Colon (tissue), 2 donors: ENCODE measurements at regions not wholly inside any gene's neighbourhood (a gene's known extent, or its start where the extent isn't known, plus 50 kb on each side); places are given as distances from the start of the nearest gene placed in this dataset.
A peak's percentile ranks its signal among the peaks of the same experiment; 100 is the strongest.

Source experiments
- FAIRE-seq: peaks from 2 replicates; lab custom pipeline; 2012; peaks lifted over from hg19 to GRCh38; lab: Jason Lieb, UNC
- donor health status: control.
- donor health status: control.

DNA sequence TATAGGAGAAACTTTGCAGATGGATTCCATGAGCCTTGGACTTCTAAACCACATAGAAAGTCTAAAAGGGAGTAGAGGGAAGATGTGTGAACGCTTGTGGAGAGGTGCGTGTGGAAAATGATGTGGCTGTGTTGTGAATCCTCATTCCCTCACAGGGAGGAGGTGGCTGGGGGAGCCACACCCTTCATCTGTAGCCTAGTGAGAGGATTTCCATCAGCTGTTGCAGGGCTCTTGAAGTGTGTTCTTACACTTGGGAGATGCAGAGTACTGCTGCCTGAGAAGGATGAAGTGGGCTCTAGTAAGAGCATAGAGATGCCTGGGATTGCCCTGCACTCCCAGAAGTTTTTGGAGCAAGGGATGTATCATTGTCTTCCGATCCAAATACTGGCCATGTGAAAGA is 279.6 kb downstream of the QKI start:
- FAIRE-seq: no peak

- FAIRE-seq: no peak
Measured at GRCh38 chr6:163691049-163691448, 276.5 kb downstream of the QKI start.

DNA sequence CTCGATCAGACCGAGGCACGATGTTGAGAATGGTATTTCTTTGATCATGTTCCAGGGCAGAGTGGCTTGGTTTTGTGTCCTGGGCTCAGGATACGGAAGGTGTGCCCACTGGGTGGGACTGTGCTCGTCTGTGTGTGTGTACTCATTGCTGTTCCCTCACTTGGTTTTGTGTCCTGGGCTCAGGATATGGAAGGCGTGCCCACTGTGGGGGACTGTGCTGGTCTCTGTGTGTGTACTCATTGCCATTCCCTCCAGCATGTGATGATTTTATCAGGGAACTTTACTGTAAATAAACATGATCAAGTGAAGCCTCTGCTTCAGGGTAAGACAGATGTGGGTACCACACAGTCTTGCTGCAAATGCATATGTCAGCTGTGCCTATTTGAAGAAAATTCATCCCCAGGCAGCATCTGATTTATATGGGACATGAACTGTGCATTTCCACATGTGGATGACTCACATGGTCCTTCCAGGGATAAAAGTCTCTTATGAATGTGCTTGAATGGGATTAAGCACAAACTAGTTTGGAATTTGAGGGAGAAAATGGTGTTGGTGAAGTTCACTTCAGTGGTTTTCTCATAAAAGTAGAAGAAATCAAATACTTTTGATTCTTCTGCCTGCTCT is 274.3 kb downstream of the QKI start:
- FAIRE-seq: no peak

DNA sequence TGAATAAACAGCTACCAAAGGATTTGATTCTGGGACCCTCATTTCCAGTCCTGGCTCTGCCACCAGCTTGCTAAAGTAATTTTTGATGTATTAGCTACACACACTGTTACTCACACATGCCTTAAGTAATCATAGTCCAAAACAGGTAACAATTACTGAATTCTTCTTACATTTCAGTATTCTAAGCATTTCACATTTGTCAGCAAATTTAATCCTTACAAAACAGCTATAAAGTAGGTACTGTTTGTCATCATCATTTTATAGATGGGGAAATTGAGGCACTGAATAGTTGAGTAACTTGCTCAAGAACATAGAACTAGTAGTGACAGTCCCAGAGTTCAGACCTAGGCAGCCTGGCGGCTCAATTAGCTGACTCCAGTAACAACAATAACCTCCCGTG is 272.6 kb downstream of the QKI start:
- FAIRE-seq: no peak

DNA sequence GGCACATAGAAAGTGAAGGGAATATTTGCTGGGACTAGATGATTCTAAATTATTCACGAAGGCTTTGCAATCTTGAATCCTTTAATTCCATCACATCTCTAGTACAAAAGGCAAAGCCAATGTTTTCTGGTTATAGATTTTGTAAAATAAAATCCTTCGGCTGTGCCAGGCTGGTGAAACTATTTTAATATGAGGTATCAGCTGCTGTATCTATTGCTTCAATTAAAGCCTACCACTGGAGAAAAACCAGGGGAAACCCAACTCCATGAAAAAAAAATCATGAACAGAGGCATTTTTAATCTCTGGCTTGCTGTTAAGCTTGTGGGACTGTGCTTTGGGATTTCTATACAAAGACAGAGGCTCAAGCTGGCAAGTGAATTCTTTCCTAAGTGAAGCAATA is 271.8 kb downstream of the QKI start:
- no peak for FAIRE-seq

DNA sequence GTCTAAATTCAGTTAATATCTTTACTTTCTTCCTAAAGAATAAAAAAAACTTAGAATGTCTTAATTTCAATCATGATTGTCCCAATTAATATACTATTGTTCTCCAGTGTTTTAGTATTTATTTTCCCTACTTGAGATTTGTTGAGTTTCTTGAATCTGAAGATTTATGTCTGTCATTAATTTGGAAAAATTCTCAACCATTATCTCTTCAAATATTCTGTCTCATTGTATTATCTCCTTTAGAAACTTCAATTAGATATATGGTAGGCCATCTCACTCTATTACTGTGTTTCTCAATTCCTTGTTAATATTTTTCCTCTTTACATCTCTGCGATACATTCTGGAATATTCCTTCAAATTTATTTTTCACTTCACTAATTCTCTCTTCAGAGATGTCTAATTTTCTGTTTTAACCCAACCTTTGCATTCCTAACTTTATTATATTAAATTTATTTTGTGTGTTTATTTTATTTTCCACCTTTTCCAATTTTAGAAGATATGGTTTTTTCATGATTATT is 268.6 kb downstream of the QKI start:
- FAIRE-seq: peak; percentile 24

DNA sequence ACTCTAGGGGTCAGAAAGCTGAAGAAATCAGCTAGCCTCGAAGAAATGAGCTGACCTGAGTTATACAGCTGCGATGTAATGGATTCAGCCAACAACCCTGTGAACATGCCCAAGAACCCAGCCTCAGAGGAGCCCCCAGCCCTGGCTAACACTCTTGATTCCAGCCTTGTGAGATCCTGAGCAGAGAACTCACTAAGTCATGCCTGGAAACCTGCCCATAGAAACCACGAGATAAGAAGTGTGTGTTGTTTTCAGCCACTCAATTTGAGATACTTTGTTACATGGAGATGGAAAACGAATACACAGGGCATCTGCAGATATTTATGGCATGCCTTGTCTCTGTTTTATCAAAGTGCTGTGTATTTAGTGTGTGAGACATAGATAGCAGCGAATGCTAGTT is 265.2 kb downstream of the QKI start:
- no peak for FAIRE-seq

- no peak for FAIRE-seq
Measured at GRCh38 chr6:163679012-163679660, 264.6 kb downstream of the QKI start.

DNA sequence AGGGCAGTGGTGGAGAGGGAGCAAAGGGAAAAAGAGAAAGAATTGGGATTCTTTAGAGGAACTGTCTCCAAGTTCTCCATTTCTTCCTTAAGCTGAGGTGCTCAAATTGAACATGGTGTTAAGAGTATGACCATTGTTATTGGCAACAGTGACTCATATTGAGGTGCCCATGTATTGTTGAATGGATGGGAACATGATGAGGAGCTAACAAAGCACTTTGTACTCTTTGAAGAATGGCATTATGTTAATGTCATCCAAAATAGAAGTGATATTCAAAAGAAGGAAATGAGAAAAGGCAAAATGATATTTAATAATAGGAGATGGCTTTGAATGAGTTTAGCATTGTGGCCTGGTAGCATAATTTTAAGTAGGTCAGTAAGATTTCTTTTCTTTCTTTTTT is 261.1 kb downstream of the QKI start:
- FAIRE-seq: no peak

- no peak for FAIRE-seq
Measured at GRCh38 chr6:163672710-163673109, 258.2 kb downstream of the QKI start.

GRCh38 chr6:163671791-163672190 is 257.3 kb downstream of the QKI start:
- no peak for FAIRE-seq

DNA sequence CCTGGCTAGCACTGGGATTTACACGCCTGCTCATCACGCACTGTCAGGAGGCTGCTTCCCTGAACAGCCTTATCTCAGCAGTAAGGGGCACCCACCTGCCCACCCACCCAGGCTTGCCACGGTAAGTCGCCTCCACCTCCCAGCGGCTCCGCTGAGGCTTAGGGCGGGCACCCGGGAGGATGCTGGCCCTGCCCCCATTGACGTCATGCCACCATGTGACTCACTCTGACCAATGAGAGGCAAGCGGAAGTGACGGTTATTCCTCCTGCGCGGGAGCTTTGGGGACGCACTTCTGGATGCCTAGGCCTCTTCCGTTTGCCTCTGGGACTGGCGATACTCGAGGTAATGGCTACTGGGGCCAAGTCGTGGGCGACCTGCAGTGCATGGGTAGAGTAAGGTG is 256.8 kb downstream of the QKI start:
- FAIRE-seq: no peak

DNA sequence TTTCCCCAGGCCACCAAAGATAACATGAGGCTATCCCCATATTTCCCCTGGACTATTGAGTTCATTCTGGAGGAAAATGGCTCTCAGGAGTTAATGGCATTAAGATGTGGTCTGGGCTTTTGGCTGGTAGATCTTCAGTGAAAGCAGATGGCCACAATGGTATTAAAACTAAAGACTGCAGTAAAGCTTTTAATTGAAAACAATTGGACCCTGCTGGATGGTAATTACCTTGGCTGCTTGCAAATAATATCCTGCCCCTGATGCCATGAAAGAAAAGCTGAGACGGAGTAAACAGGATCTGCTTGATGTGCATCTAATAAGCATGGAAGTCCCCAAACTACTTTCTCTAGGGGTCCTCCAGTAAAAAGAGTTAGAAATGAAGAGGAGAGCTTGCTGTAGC is 255.8 kb downstream of the QKI start:
- no peak for FAIRE-seq

GRCh38 chr6:163668061-163668426 is 253.5 kb downstream of the QKI start:
- FAIRE-seq: no peak

GRCh38 chr6:163667372-163668060 is 253.0 kb downstream of the QKI start:
- no peak for FAIRE-seq

GRCh38 chr6:163665464-163665863 is 250.9 kb downstream of the QKI start:
- no peak for FAIRE-seq

DNA sequence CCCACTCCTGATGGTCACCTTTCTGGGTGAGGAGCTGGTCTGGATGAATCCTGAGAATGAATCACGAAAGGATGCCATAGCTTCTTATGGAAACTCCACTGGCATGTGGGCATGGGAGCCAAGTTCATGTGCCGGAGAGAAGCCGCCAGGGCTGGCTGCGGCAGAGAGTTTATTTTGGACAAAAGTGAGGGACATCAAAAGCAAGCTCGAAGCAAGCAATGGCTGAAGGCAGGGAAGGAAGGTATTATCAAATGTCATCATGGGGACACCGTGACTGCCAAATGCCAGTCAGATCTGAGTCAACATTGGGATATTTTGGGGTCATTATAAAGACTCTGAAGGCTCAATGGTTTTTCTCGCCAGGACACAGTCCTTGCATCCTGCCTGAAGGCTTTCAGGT is 249.1 kb downstream of the QKI start:
- no peak for FAIRE-seq

DNA sequence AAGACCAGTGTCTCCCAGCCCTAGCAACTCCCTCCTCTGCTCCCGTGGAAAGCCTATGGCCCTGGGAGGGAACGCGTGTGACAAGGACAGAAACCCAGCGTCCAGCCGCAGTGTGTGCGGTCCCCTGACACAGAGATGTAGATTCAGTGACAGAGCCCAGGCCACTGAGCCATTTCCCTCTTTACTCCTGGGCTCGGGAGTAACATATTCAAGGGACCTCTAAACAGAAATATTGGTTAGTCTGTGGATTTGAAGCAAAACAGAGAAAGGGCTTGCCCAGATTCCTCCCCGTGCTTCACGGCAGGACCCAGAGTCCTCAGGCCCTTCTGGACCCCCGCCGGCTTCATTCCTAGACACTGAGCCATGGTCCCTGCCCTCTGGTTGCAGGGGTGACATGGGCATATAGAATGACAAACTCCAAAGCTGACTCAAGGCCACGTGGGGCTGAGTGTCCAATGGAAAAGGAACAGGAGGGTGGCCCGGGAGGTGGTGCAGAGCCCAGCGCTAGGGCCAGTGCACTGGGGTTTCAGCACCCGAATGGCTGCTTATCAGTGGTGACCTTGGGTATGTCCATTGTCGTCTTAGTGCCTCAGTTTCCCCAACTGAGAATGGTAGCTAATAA is 248.2 kb downstream of the QKI start:
- FAIRE-seq: no peak

DNA sequence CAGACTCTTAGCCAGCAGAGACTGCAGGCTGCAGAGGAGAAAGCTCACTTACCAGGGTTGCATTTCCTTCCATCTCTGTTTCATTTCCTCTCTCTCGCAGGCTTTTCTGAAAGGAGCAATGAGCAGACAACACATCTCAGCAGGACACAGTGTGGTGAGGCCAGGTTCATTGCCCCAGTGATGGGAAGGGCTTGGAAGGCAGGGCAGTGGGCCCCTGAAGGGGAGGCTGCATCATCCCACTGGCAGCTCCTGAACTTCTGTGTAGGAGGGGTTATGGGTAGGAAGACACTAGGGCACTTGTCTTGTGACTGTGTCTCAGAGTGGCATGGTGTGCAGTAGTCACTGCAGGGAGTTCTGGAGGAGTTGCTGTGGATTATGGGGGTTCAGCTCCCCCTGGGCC is 246.8 kb downstream of the QKI start:
- no peak for FAIRE-seq

GRCh38 chr6:163659803-163660202 is 245.3 kb downstream of the QKI start:
- no peak for FAIRE-seq

- no peak for FAIRE-seq
Measured at GRCh38 chr6:163655217-163656121, 241.0 kb downstream of the QKI start.
